GM23338 (cell line): ENCODE measurements at regions not wholly inside any gene's neighbourhood (a gene's known extent, or its start where the extent isn't known, plus 50 kb on each side); places are given as distances from the start of the nearest gene placed in this dataset.

ENCODE experiments used
- ATAC-seq: fragments of 200-7000 bp; cut with Tn5 transposase; 3 replicates; pipeline ENCODE4 v1.9.1; 2020
- DNase-seq: peaks from one replicate; pipeline ENCODE4 v3.0.0-alpha.2; 2015; ENCODE audit warnings: low spot score
- H2AFZ ChIP-seq: fragments of 200-600 bp; sonication (generic); 2 replicates; pipeline ENCODE4 v1.8.0; 2016; ENCODE audit warnings: antibody characterized with exemption, mild to moderate bottlenecking, moderate library complexity
- H3F3A ChIP-seq: fragments of 200-600 bp; sonication (generic); replicated peaks from 2 replicates; pipeline ENCODE4 v1.8.0; 2017; ENCODE audit warnings: antibody characterized with exemption, mixed run types, low read depth
- H3K27ac ChIP-seq: fragments of 200-600 bp; sonication (generic); 2 replicates; pipeline ENCODE4 v1.6.1; 2016; ENCODE audit warnings: low read depth
- H3K27me3 ChIP-seq: fragments of 200-600 bp; sonication (generic); 2 replicates; pipeline ENCODE4 v1.8.0; 2016; ENCODE audit warnings: mild to moderate bottlenecking, mixed run types, moderate library complexity; ENCODE audit not compliant: insufficient read depth
- H3K36me3 ChIP-seq: fragments of 200-600 bp; sonication (generic); 2 replicates; pipeline ENCODE4 v1.8.0; 2016; ENCODE audit warnings: mild to moderate bottlenecking; ENCODE audit not compliant: insufficient read depth
- H3K4me1 ChIP-seq: fragments of 200-600 bp; sonication (generic); 2 replicates; pipeline ENCODE4 v1.8.0; 2016; ENCODE audit warnings: mild to moderate bottlenecking, moderate library complexity; ENCODE audit not compliant: insufficient read depth
- H3K4me2 ChIP-seq: fragments of 200-600 bp; sonication (generic); 2 replicates; pipeline ENCODE4 v1.7.1; 2017; ENCODE audit warnings: mixed run types
- H3K4me3 ChIP-seq: fragments of 200-600 bp; sonication (generic); 2 replicates; pipeline ENCODE4 v1.6.1; 2016; ENCODE audit warnings: mixed run types
- H3K79me2 ChIP-seq: fragments of 200-600 bp; sonication (generic); replicated peaks from 2 replicates; pipeline ENCODE4 v1.8.0; 2017; ENCODE audit warnings: mild to moderate bottlenecking; ENCODE audit not compliant: insufficient read depth
- H3K9me2 ChIP-seq: fragments of 200-600 bp; sonication (generic); 2 replicates; pipeline ENCODE4 v1.8.0; 2017; ENCODE audit not compliant: insufficient read depth
- H4K20me1 ChIP-seq: fragments of 200-600 bp; sonication (generic); replicated peaks from 2 replicates; pipeline ENCODE4 v1.8.0; 2017; ENCODE audit warnings: mild to moderate bottlenecking; ENCODE audit not compliant: insufficient read depth
- H3K27ac Mint-ChIP-seq: 2 replicates; pipeline ENCODE4 v1.8.0; 2020; ENCODE audit warnings: inconsistent platforms, mild to moderate bottlenecking, moderate library complexity, mixed read lengths
- H3K27me3 Mint-ChIP-seq: 3 replicates; pipeline ENCODE4 v1.8.0; 2022; ENCODE audit warnings: low read depth, mild to moderate bottlenecking, moderate library complexity, mixed read lengths, inconsistent platforms; ENCODE audit not compliant: insufficient read depth, poor library complexity
- H3K36me3 Mint-ChIP-seq: 3 replicates; pipeline ENCODE4 v1.8.0; 2021; ENCODE audit warnings: low read depth, mild to moderate bottlenecking, inconsistent platforms, moderate library complexity, mixed read lengths
- H3K4me1 Mint-ChIP-seq: 3 replicates; pipeline ENCODE4 v1.8.0; 2020; ENCODE audit warnings: mild to moderate bottlenecking, inconsistent platforms, mixed read lengths
- H3K4me3 Mint-ChIP-seq: 3 replicates; pipeline ENCODE4 v1.8.0; 2021; ENCODE audit warnings: moderate library complexity, mild to moderate bottlenecking, inconsistent platforms, mixed read lengths
- H3K9me3 Mint-ChIP-seq: 3 replicates; pipeline ENCODE4 v1.8.0; 2020; ENCODE audit warnings: moderate library complexity, mild to moderate bottlenecking, inconsistent platforms, mixed read lengths
- CREB1 ChIP-seq: fragments of 250-450 bp; sonication (Bioruptor Pico); IDR thresholded peaks from 2 replicates; pipeline ENCODE4 v1.5.0; 2020; ENCODE audit warnings: low read depth, mild to moderate bottlenecking, moderate library complexity
- EZH2 ChIP-seq: fragments of 200-600 bp; sonication (generic); IDR thresholded peaks from one replicate; pipeline ENCODE4 v1.8.0; 2017; ENCODE audit warnings: antibody characterized with exemption, mild to moderate bottlenecking, low read depth; ENCODE audit not compliant: unreplicated experiment
- EZH2phosphoT487 ChIP-seq: fragments of 200-600 bp; sonication (generic); IDR thresholded peaks from one replicate; pipeline ENCODE4 v1.8.1; 2018; ENCODE audit warnings: antibody characterized with exemption; ENCODE audit not compliant: unreplicated experiment
- JUNB ChIP-seq: IDR thresholded peaks from one replicate; pipeline ENCODE4 v1.6.1; 2016; ENCODE audit warnings: antibody characterized with exemption; ENCODE audit not compliant: unreplicated experiment
- NANOG ChIP-seq: IDR thresholded peaks from 2 replicates; pipeline ENCODE4 v1.6.1; 2016; ENCODE audit warnings: antibody characterized with exemption, borderline replicate concordance
- POLR2AphosphoS5 ChIP-seq: IDR thresholded peaks from 2 replicates; pipeline ENCODE4 v1.6.1; 2016; ENCODE audit warnings: antibody characterized with exemption, low read depth
- STAT1 ChIP-seq: IDR thresholded peaks from one replicate; pipeline ENCODE4 v1.6.1; 2016; ENCODE audit warnings: antibody characterized with exemption; ENCODE audit not compliant: unreplicated experiment
- ZNF114 ChIP-seq: fragments of 250-450 bp; sonication (Bioruptor Pico); IDR thresholded peaks from 2 replicates; pipeline ENCODE4 v1.5.0; 2020; ENCODE audit warnings: mild to moderate bottlenecking, moderate library complexity
- ZNF331 ChIP-seq: fragments of 250-450 bp; sonication (Bioruptor Pico); IDR thresholded peaks from 2 replicates; pipeline ENCODE4 v1.5.0; 2020; ENCODE audit warnings: low read depth, mild to moderate bottlenecking, moderate library complexity
- TF ChIP-seq, protein P1 (sequence below), 2 experiments: fragments of 200-600 bp in 1 of 2; sonication (generic) in 1 of 2; conservative IDR thresholded peaks; 2 replicates each; pipeline versions ENCODE4 v1.5.1 to v1.6.1; 2016 to 2017; ENCODE audit warnings: antibody characterized with exemption in 2 of 2, low read depth in 2 of 2, mild to moderate bottlenecking in 2 of 2, moderate library complexity in 1 of 2
- TF ChIP-seq, protein P2 (sequence below): IDR thresholded peaks from 2 replicates; pipeline ENCODE4 v1.6.1; 2016; ENCODE audit warnings: antibody characterized with exemption
- TF ChIP-seq, protein P3 (sequence below): IDR thresholded peaks from one replicate; pipeline ENCODE4 v1.6.1; 2018; ENCODE audit warnings: antibody characterized with exemption; ENCODE audit not compliant: unreplicated experiment
- TF ChIP-seq, protein P4 (sequence below): fragments of 250-450 bp; sonication (Bioruptor Pico); IDR thresholded peaks from 2 replicates; pipeline ENCODE4 v1.5.0; 2020; ENCODE audit warnings: mild to moderate bottlenecking, moderate library complexity

DNA sequence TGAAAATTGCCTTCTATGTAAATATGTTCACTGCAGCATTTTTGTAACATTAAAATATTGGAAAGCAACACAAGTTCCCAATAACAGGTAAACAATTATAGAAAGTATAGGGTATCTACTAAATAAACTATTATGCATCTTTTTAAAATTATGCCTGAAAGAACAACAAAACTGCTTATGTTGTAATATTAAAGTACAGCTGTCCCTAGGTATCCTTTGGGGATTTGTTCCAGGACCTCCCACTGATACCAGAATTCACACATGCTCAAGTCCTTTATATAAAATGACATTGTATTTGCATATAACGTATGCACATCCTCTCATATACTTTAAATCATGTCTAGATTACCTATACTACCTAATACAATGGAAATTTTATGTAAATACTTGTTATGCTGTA, 121.8 kb upstream of the TNFSF4 start:
- Mint-ChIP-seq H3K9me3 (peaks cover 5% of the 10 kb centered on the region; the same call in 1 of the 3 replicates), H3K4me1 (no peaks in the 10 kb centered on the region), H3K27ac (no peak overlapping the region), H3K27me3 (no peaks in the 10 kb centered on the region), H3K4me3 (no peak overlapping the region), H3K36me3 (no peaks in the 10 kb centered on the region)
- TF ChIP-seq CREB1 (CRISPR knock-in tag) = no peak
- TF ChIP-seq EZH2phosphoT487 = no peak
- TF ChIP-seq, protein P1, sequence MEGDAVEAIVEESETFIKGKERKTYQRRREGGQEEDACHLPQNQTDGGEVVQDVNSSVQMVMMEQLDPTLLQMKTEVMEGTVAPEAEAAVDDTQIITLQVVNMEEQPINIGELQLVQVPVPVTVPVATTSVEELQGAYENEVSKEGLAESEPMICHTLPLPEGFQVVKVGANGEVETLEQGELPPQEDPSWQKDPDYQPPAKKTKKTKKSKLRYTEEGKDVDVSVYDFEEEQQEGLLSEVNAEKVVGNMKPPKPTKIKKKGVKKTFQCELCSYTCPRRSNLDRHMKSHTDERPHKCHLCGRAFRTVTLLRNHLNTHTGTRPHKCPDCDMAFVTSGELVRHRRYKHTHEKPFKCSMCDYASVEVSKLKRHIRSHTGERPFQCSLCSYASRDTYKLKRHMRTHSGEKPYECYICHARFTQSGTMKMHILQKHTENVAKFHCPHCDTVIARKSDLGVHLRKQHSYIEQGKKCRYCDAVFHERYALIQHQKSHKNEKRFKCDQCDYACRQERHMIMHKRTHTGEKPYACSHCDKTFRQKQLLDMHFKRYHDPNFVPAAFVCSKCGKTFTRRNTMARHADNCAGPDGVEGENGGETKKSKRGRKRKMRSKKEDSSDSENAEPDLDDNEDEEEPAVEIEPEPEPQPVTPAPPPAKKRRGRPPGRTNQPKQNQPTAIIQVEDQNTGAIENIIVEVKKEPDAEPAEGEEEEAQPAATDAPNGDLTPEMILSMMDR (conservative IDR thresholded peaks at IDR 0.05; ENCODE audit: low read depth in 2 of 2) = no peak
- TF ChIP-seq, protein P2, sequence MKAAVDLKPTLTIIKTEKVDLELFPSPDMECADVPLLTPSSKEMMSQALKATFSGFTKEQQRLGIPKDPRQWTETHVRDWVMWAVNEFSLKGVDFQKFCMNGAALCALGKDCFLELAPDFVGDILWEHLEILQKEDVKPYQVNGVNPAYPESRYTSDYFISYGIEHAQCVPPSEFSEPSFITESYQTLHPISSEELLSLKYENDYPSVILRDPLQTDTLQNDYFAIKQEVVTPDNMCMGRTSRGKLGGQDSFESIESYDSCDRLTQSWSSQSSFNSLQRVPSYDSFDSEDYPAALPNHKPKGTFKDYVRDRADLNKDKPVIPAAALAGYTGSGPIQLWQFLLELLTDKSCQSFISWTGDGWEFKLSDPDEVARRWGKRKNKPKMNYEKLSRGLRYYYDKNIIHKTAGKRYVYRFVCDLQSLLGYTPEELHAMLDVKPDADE = no peak
- no peak for TF ChIP-seq JUNB
- TF ChIP-seq, protein P3, sequence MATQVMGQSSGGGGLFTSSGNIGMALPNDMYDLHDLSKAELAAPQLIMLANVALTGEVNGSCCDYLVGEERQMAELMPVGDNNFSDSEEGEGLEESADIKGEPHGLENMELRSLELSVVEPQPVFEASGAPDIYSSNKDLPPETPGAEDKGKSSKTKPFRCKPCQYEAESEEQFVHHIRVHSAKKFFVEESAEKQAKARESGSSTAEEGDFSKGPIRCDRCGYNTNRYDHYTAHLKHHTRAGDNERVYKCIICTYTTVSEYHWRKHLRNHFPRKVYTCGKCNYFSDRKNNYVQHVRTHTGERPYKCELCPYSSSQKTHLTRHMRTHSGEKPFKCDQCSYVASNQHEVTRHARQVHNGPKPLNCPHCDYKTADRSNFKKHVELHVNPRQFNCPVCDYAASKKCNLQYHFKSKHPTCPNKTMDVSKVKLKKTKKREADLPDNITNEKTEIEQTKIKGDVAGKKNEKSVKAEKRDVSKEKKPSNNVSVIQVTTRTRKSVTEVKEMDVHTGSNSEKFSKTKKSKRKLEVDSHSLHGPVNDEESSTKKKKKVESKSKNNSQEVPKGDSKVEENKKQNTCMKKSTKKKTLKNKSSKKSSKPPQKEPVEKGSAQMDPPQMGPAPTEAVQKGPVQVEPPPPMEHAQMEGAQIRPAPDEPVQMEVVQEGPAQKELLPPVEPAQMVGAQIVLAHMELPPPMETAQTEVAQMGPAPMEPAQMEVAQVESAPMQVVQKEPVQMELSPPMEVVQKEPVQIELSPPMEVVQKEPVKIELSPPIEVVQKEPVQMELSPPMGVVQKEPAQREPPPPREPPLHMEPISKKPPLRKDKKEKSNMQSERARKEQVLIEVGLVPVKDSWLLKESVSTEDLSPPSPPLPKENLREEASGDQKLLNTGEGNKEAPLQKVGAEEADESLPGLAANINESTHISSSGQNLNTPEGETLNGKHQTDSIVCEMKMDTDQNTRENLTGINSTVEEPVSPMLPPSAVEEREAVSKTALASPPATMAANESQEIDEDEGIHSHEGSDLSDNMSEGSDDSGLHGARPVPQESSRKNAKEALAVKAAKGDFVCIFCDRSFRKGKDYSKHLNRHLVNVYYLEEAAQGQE = no peak
- TF ChIP-seq ZNF331 (CRISPR knock-in tag) = no peak
- no peak for TF ChIP-seq NANOG
- no peak for TF ChIP-seq ZNF114 (CRISPR knock-in tag)
- no peak for TF ChIP-seq POLR2AphosphoS5
- TF ChIP-seq, protein P4, sequence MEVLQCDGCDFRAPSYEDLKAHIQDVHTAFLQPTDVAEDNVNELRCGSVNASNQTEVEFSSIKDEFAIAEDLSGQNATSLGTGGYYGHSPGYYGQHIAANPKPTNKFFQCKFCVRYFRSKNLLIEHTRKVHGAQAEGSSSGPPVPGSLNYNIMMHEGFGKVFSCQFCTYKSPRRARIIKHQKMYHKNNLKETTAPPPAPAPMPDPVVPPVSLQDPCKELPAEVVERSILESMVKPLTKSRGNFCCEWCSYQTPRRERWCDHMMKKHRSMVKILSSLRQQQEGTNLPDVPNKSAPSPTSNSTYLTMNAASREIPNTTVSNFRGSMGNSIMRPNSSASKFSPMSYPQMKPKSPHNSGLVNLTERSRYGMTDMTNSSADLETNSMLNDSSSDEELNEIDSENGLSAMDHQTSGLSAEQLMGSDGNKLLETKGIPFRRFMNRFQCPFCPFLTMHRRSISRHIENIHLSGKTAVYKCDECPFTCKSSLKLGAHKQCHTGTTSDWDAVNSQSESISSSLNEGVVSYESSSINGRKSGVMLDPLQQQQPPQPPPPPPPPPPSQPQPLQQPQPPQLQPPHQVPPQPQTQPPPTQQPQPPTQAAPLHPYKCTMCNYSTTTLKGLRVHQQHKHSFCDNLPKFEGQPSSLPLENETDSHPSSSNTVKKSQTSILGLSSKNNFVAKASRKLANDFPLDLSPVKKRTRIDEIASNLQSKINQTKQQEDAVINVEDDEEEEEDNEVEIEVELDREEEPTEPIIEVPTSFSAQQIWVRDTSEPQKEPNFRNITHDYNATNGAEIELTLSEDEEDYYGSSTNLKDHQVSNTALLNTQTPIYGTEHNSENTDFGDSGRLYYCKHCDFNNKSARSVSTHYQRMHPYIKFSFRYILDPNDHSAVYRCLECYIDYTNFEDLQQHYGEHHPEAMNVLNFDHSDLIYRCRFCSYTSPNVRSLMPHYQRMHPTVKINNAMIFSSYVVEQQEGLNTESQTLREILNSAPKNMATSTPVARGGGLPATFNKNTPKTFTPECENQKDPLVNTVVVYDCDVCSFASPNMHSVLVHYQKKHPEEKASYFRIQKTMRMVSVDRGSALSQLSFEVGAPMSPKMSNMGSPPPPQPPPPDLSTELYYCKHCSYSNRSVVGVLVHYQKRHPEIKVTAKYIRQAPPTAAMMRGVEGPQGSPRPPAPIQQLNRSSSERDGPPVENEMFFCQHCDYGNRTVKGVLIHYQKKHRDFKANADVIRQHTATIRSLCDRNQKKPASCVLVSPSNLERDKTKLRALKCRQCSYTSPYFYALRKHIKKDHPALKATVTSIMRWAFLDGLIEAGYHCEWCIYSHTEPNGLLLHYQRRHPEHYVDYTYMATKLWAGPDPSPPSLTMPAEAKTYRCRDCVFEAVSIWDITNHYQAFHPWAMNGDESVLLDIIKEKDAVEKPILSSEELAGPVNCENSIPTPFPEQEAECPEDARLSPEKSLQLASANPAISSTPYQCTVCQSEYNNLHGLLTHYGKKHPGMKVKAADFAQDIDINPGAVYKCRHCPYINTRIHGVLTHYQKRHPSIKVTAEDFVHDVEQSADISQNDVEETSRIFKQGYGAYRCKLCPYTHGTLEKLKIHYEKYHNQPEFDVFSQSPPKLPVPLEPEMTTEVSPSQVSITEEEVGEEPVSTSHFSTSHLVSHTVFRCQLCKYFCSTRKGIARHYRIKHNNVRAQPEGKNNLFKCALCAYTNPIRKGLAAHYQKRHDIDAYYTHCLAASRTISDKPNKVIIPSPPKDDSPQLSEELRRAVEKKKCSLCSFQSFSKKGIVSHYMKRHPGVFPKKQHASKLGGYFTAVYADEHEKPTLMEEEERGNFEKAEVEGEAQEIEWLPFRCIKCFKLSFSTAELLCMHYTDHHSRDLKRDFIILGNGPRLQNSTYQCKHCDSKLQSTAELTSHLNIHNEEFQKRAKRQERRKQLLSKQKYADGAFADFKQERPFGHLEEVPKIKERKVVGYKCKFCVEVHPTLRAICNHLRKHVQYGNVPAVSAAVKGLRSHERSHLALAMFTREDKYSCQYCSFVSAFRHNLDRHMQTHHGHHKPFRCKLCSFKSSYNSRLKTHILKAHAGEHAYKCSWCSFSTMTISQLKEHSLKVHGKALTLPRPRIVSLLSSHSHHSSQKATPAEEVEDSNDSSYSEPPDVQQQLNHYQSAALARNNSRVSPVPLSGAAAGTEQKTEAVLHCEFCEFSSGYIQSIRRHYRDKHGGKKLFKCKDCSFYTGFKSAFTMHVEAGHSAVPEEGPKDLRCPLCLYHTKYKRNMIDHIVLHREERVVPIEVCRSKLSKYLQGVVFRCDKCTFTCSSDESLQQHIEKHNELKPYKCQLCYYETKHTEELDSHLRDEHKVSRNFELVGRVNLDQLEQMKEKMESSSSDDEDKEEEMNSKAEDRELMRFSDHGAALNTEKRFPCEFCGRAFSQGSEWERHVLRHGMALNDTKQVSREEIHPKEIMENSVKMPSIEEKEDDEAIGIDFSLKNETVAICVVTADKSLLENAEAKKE (CRISPR knock-in tag) = no peak
- no peak for TF ChIP-seq EZH2
- no peak for TF ChIP-seq STAT1
- Histone ChIP-seq H3F3A (no peaks in the 10 kb centered on the region), H3K9me2 (no peaks in the 10 kb centered on the region), H3K36me3 (no peaks in the 10 kb centered on the region), H4K20me1 (no peaks in the 10 kb centered on the region), H3K4me2 (no peak overlapping the region), H3K4me3 (no peak overlapping the region), H2AFZ (no peak overlapping the region), H3K27me3 (no peaks in the 10 kb centered on the region), H3K4me1 (no peaks in the 10 kb centered on the region), H3K27ac (no peak overlapping the region), H3K79me2 (no peaks in the 10 kb centered on the region)
- DNase-seq = no peak
- no peak for ATAC-seq
